HG03469 (cell line): ENCODE measurements at regions not wholly inside any gene's neighbourhood (a gene's known extent, or its start where the extent isn't known, plus 50 kb on each side); places are given as distances from the start of the nearest gene placed in this dataset.
"Not testable (repeated sequence)": the region's sequence is repeated elsewhere in the genome, so short reads cannot be mapped to it uniquely, and the experiment has no call there.

Experiments
- ATAC-seq: cut with Tn5 transposase; IDR thresholded peaks from one replicate; pipeline ENCODE4 v1.9.1; 2021; ENCODE audit warnings: mild to moderate bottlenecking, moderate library complexity, moderate number of reproducible peaks; ENCODE audit not compliant: unreplicated experiment

DNA sequence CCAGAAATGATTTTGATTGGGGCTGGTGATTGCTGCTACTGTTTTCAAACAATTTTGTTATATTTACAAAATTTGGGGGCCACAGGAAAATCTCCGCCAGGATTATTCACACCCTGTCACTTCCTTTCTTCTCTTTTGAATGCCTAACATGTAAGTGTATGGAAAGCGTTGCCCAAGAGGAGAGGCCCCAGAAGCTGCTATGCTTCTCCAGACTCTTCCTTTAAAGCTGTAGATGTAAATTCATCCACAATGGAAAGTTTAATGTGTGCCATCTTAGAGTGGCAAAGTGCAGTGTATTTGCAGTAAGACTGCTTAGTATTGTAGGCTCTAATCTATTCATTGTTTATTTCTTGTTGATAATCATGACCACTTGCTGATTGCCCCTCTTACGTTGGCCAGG is 136.7 kb upstream of the LRIG3 start:
- ATAC-seq = no peak

DNA sequence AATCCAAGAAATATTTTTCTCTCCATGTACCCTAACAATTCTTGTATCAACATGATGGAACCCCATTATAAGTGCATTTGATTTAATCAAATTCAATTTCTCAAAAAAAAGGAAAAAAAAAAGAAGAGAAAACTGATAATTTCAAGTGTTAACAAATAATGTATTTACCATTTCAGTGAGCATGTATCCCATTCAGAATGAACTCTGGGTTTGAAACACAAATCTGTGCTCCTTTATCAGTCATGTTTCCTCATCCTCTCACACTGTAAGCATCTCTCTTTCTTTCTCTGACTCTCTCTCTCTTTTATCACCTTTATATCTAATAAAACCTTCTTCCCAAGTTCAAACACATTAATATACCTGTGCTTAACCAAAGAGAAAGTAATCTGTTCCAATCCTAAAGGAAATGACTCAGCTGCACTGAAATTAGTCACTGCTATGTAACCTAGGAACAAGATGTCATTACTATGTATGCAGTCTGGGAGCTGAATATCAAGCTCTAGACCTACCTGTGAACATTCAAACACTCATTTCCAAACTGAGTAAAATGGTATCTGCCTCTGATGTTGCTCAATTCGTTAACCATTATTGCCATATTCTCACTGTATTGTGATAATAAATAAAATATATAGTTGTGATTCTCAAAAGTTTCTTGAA is 135.0 kb upstream of the LRIG3 start:
- ATAC-seq = peak; percentile 61

GRCh38 chr12:59053266-59053899 is 133.1 kb upstream of the LRIG3 start:
- not testable (repeated sequence) for ATAC-seq

- no peak for ATAC-seq
Observed at GRCh38 chr12:59046763-59047534, 126.6 kb upstream of the LRIG3 start.

- no peak for ATAC-seq
Observed at GRCh38 chr12:59044791-59045190, 124.5 kb upstream of the LRIG3 start.

GRCh38 chr12:59041241-59042121 is 121.2 kb upstream of the LRIG3 start:
- no peak for ATAC-seq

GRCh38 chr12:59040656-59041055 is 120.4 kb upstream of the LRIG3 start:
- ATAC-seq = no peak

DNA sequence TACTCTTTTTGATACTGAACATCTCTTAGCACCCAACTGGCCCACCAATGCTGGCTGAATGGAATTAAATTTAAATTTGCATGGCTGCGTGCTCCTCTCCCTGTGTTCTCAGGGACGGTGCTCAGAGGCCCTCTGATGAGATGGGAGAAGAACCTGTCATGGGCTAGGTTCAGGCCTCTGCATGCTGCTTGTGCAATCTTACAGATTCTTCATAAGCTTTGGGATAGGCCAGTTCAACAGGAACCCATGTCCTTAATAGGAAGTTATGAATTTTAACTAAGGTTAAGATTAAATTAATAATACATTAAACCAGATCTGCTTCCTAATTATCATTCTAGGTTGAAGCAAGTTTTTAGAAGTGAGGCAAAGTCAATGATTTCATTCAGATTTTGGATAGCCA is 119.7 kb upstream of the LRIG3 start:
- ATAC-seq = no peak

- ATAC-seq = no peak
Observed at GRCh38 chr12:59039005-59039404, 118.7 kb upstream of the LRIG3 start.

GRCh38 chr12:59036973-59037762 is 116.9 kb upstream of the LRIG3 start:
- ATAC-seq = no peak

GRCh38 chr12:59036347-59036746 is 116.0 kb upstream of the LRIG3 start:
- ATAC-seq = no peak

GRCh38 chr12:59031313-59031712 is 111.0 kb upstream of the LRIG3 start:
- ATAC-seq = no peak

DNA sequence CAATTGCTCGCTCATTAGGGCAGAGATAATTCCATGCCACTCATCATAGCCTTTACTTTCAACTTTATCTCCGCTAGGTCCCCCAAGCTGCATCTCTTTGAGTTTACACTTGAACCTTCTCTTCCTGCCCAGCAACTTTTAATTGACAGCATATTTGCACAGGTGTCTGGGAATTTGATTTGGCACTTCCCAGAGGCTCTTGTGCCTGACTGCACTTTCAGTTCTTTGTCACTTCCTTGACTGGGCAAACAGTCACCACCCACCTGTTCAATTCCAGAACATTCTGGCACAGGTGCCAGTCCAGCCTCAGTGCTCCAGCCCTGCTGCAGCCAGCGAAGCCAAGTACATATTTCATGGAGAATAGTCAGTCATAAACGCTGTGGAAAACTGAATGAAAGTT is 110.1 kb upstream of the LRIG3 start:
- no peak for ATAC-seq

- no peak for ATAC-seq
Observed at GRCh38 chr12:59027199-59027598, 106.9 kb upstream of the LRIG3 start.

GRCh38 chr12:59023861-59024424 is 103.6 kb upstream of the LRIG3 start:
- no peak for ATAC-seq

DNA sequence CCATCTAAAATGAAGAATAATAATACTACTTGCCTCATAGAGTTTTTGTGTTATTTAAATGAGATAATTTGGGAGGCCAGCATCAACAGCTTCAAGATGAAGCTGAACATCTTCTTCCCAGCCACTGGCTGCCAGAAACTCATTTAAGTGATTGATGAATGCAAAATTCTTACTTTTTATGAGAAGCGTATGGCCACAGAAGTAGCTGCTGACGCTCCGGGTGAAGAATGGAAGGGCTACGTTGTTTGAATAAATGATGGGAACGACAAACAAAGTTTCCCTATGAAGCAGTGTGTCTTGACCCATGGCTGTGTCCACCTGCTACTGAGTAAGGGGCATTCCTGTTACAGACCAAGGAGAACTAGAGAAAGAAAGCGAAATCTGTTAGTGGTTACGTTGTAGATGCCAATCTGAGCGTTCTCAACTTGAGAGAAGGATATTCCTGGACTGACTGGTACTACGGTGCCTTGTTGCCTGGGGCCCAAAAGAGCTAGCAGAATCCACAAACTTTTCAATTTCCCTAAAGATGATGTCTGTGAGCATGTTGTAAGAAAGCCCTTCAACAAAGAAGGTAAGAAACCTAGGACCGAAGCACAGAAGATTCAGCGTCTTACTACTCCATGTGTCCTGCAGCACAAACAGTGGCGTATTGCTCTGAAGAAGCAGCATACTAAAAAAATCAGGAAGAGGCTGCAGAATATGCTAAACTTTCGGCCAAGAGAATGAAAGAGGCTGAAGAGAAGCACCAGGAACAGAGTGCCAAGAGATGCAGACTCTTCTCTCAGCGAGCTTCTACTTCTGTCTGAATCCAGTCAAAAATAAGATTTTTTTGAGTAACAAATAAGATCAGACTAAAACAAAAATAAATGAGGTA is 100.0 kb upstream of the LRIG3 start:
- no peak for ATAC-seq

GRCh38 chr12:59014885-59015284 is 94.6 kb upstream of the LRIG3 start:
- ATAC-seq = no peak

DNA sequence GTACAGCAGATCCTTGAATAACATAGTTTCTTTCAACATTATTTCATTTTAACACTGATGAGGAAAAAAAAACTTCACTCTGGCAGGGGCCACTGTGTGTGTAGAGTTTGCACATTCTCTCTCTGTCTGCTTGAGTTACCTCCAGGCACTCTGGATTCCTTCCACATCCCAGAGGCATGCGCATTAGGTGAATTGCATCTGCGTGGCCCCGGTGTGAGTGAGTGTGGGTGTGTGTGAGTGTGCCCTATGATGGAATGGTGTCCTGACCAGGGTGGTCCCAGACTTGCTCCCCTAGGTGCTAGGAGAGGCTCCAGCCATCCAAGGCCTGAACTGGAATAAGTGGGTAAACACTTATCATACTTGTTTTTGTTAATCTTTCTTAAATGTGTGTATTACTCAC is 90.6 kb upstream of the LRIG3 start:
- no peak for ATAC-seq

DNA sequence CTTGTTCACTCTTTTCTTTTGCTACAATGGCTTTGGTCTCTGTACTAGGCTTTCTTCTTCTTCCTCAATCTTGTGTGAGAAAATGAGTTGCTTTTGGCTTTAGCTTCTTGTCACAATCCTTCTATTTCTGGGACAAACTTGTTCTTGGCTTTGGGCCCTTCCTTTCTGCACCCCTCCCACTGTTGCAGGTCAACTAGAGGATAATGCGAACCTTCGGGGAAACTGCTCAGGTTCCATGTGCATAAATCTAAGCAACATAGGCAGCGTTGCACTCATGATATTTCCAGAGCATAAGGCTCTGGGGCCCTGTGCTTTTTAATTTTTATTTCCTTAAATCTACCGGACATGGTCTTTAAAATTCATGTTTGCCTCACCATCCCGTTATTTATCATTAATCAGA is 89.8 kb upstream of the LRIG3 start:
- no peak for ATAC-seq
